ENCODE measurements at regions not wholly inside any gene's neighbourhood (a gene's known extent, or its start where the extent isn't known, plus 50 kb on each side); places are given as distances from the start of the nearest gene placed in this dataset.
"Not testable (repeated sequence)": the region's sequence is repeated elsewhere in the genome, so short reads cannot be mapped to it uniquely, and the experiment has no call there.

DNA sequence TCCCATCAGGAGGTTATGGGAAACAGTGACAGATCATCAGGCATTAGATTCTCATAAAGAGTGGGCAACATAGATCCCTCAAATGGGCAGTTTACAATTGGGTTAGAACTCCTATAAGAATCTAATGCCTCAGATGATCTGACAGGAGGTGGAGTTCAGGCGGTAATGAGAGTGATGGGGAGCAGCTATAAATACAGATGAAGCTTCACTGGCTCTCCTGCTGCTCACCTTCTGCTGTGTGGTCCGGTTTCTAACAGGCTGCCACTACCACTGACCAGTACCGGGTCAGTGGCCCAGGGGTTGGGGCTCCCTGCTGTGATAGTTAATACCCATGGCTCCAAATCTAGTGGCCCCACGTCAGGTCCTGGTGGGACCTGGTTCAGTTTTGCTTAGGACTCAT, 135.7 kb downstream of the OR2B2 start:
- Histone ChIP-seq H3K27ac (ENCODE audit: low read length) (no peak overlapping the region), H3K4me1 (ENCODE audit: low read length) (peaks cover 4% of the 10 kb centered on the region; the same call in 1 of the 2 replicates), H3K9me2 (replicated peaks; ENCODE audit: insufficient read depth, low read length) (no peaks in the 10 kb centered on the region), H3K4me3 (ENCODE audit: low read length) (no peak overlapping the region), H3K4me2 (ENCODE audit: low read depth, low read length) (no peak overlapping the region), H3K9ac (ENCODE audit: low read length) (no peak overlapping the region), H3K9me3 (replicated peaks; ENCODE audit: insufficient read depth, low read length) (no peaks in the 10 kb centered on the region), H2AFZ (ENCODE audit: low read length) (no peak overlapping the region), H3K36me3 (replicated peaks; ENCODE audit: insufficient read depth, low read length) (no peaks in the 10 kb centered on the region), H3K79me2 (ENCODE audit: low read length) (no peaks in the 10 kb centered on the region), H3K27me3 (replicated peaks; ENCODE audit: insufficient read depth, low read length) (no peaks in the 10 kb centered on the region), H4K20me1 (ENCODE audit: insufficient read depth, low read length) (no peaks in the 10 kb centered on the region), H3F3A (ENCODE audit: insufficient read depth, low read length) (no peaks in the 10 kb centered on the region)
- no peak for DNase-seq
- TF ChIP-seq EZH2 (optimal IDR thresholded peaks at IDR 0.05; ENCODE audit: low read depth, low read length) (no peak), CTCF (IDR thresholded peaks at IDR 0.05; ENCODE audit: low read length) (no peak), EZH2phosphoT487 (IDR thresholded peaks at IDR 0.05; ENCODE audit: low read length) (no peak)

- H3K4me1 ChIP-seq (ENCODE audit: low read length), result peaks cover 4% of the 10 kb centered on the region; the same call in 1 of the 2 replicates
- no peak overlapping the region for H3K4me3 ChIP-seq (ENCODE audit: low read length)
- no peaks in the 10 kb centered on the region for H4K20me1 ChIP-seq (ENCODE audit: insufficient read depth, low read length)
- no peaks in the 10 kb centered on the region for H3K36me3 ChIP-seq (replicated peaks; ENCODE audit: insufficient read depth, low read length)
- no peak for DNase-seq
- H3F3A ChIP-seq (ENCODE audit: insufficient read depth, low read length), result no peaks in the 10 kb centered on the region
- H3K9me3 ChIP-seq (replicated peaks; ENCODE audit: insufficient read depth, low read length), result no peaks in the 10 kb centered on the region
- H3K9me2 ChIP-seq (replicated peaks; ENCODE audit: insufficient read depth, low read length), result no peaks in the 10 kb centered on the region
- no peaks in the 10 kb centered on the region for H3K79me2 ChIP-seq (ENCODE audit: low read length)
- no peak overlapping the region for H3K4me2 ChIP-seq (ENCODE audit: low read depth, low read length)
- no peak overlapping the region for H3K27ac ChIP-seq (ENCODE audit: low read length)
- H2AFZ ChIP-seq (ENCODE audit: low read length), result no peak overlapping the region
- TF ChIP-seq EZH2 (optimal IDR thresholded peaks at IDR 0.05; ENCODE audit: low read depth, low read length) (no peak), EZH2phosphoT487 (IDR thresholded peaks at IDR 0.05; ENCODE audit: low read length) (no peak), CTCF (IDR thresholded peaks at IDR 0.05; ENCODE audit: low read length) (no peak)
- H3K9ac ChIP-seq (ENCODE audit: low read length), result no peak overlapping the region
- H3K27me3 ChIP-seq (replicated peaks; ENCODE audit: insufficient read depth, low read length), result no peaks in the 10 kb centered on the region
Observed at GRCh38 chr6:27775796-27776184, 136.4 kb downstream of the OR2B2 start.

GRCh38 chr6:27775138-27775795, 136.9 kb downstream of the OR2B2 start:
- DNase-seq; H3K9ac ChIP-seq (ENCODE audit: low read length); H3K4me3 ChIP-seq (ENCODE audit: low read length); H3K9me2 ChIP-seq (replicated peaks; ENCODE audit: insufficient read depth, low read length); H3K9me3 ChIP-seq (replicated peaks; ENCODE audit: insufficient read depth, low read length); H3K4me1 ChIP-seq (ENCODE audit: low read length); H3F3A ChIP-seq (ENCODE audit: insufficient read depth, low read length); H2AFZ ChIP-seq (ENCODE audit: low read length); H3K4me2 ChIP-seq (ENCODE audit: low read depth, low read length); H3K36me3 ChIP-seq (replicated peaks; ENCODE audit: insufficient read depth, low read length); H3K27me3 ChIP-seq (replicated peaks; ENCODE audit: insufficient read depth, low read length); H4K20me1 ChIP-seq (ENCODE audit: insufficient read depth, low read length); H3K79me2 ChIP-seq (ENCODE audit: low read length); H3K27ac ChIP-seq (ENCODE audit: low read length): not testable (repeated sequence)

GRCh38 chr6:27774264-27774600, 138.0 kb downstream of the OR2B2 start:
- not testable (repeated sequence) for H3K27ac ChIP-seq (ENCODE audit: low read length); H3K9me3 ChIP-seq (replicated peaks; ENCODE audit: insufficient read depth, low read length); H3K4me3 ChIP-seq (ENCODE audit: low read length); DNase-seq; H3K9me2 ChIP-seq (replicated peaks; ENCODE audit: insufficient read depth, low read length); H3K36me3 ChIP-seq (replicated peaks; ENCODE audit: insufficient read depth, low read length); H3K4me1 ChIP-seq (ENCODE audit: low read length); H3F3A ChIP-seq (ENCODE audit: insufficient read depth, low read length); H3K27me3 ChIP-seq (replicated peaks; ENCODE audit: insufficient read depth, low read length); H3K4me2 ChIP-seq (ENCODE audit: low read depth, low read length); H2AFZ ChIP-seq (ENCODE audit: low read length); H3K9ac ChIP-seq (ENCODE audit: low read length); H4K20me1 ChIP-seq (ENCODE audit: insufficient read depth, low read length); H3K79me2 ChIP-seq (ENCODE audit: low read length)

- H3K36me3 ChIP-seq (replicated peaks; ENCODE audit: insufficient read depth, low read length); H2AFZ ChIP-seq (ENCODE audit: low read length); H3K27me3 ChIP-seq (replicated peaks; ENCODE audit: insufficient read depth, low read length); H3K4me3 ChIP-seq (ENCODE audit: low read length); DNase-seq; H3F3A ChIP-seq (ENCODE audit: insufficient read depth, low read length); H3K4me1 ChIP-seq (ENCODE audit: low read length); H3K9ac ChIP-seq (ENCODE audit: low read length); H3K9me2 ChIP-seq (replicated peaks; ENCODE audit: insufficient read depth, low read length); H3K9me3 ChIP-seq (replicated peaks; ENCODE audit: insufficient read depth, low read length); H3K27ac ChIP-seq (ENCODE audit: low read length); H3K4me2 ChIP-seq (ENCODE audit: low read depth, low read length); H4K20me1 ChIP-seq (ENCODE audit: insufficient read depth, low read length); H3K79me2 ChIP-seq (ENCODE audit: low read length): not testable (repeated sequence)
Observed at GRCh38 chr6:27773542-27774263, 138.5 kb downstream of the OR2B2 start.
